ENCODE measurements at regions not wholly inside any gene's neighbourhood (a gene's known extent, or its start where the extent isn't known, plus 50 kb on each side); places are given as distances from the start of the nearest gene placed in this dataset.

GRCh38 chr18:14948163-14948540 lies 200.2 kb downstream of the ANKRD30B start:
- TF ChIP-seq, protein P1, sequence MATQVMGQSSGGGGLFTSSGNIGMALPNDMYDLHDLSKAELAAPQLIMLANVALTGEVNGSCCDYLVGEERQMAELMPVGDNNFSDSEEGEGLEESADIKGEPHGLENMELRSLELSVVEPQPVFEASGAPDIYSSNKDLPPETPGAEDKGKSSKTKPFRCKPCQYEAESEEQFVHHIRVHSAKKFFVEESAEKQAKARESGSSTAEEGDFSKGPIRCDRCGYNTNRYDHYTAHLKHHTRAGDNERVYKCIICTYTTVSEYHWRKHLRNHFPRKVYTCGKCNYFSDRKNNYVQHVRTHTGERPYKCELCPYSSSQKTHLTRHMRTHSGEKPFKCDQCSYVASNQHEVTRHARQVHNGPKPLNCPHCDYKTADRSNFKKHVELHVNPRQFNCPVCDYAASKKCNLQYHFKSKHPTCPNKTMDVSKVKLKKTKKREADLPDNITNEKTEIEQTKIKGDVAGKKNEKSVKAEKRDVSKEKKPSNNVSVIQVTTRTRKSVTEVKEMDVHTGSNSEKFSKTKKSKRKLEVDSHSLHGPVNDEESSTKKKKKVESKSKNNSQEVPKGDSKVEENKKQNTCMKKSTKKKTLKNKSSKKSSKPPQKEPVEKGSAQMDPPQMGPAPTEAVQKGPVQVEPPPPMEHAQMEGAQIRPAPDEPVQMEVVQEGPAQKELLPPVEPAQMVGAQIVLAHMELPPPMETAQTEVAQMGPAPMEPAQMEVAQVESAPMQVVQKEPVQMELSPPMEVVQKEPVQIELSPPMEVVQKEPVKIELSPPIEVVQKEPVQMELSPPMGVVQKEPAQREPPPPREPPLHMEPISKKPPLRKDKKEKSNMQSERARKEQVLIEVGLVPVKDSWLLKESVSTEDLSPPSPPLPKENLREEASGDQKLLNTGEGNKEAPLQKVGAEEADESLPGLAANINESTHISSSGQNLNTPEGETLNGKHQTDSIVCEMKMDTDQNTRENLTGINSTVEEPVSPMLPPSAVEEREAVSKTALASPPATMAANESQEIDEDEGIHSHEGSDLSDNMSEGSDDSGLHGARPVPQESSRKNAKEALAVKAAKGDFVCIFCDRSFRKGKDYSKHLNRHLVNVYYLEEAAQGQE (IDR thresholded peaks at IDR 0.05; ENCODE audit: insufficient replicate concordance, low read depth), result no peak
- TF ChIP-seq, protein P2, sequence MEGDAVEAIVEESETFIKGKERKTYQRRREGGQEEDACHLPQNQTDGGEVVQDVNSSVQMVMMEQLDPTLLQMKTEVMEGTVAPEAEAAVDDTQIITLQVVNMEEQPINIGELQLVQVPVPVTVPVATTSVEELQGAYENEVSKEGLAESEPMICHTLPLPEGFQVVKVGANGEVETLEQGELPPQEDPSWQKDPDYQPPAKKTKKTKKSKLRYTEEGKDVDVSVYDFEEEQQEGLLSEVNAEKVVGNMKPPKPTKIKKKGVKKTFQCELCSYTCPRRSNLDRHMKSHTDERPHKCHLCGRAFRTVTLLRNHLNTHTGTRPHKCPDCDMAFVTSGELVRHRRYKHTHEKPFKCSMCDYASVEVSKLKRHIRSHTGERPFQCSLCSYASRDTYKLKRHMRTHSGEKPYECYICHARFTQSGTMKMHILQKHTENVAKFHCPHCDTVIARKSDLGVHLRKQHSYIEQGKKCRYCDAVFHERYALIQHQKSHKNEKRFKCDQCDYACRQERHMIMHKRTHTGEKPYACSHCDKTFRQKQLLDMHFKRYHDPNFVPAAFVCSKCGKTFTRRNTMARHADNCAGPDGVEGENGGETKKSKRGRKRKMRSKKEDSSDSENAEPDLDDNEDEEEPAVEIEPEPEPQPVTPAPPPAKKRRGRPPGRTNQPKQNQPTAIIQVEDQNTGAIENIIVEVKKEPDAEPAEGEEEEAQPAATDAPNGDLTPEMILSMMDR (IDR thresholded peaks at IDR 0.05; ENCODE audit: insufficient read depth, low read length), result no peak
- TF ChIP-seq POLR2AphosphoS5 (IDR thresholded peaks at IDR 0.05; ENCODE audit: low read depth) (no peak), GABPA (IDR thresholded peaks at IDR 0.05; ENCODE audit: low read depth) (no peak)
